ENCODE measurements at regions not wholly inside any gene's neighbourhood (a gene's known extent, or its start where the extent isn't known, plus 50 kb on each side); places are given as distances from the start of the nearest gene placed in this dataset.

GRCh38 chr11:119789766-119790407, 60.9 kb upstream of the NECTIN1 start:
- H3K9me3 ChIP-seq (ENCODE audit: low read length), result no peaks in the 10 kb centered on the region
- H3F3A ChIP-seq (ENCODE audit: insufficient read depth, low read length, poor library complexity, severe bottlenecking), result no peaks in the 10 kb centered on the region
- H3K9me2 ChIP-seq (ENCODE audit: insufficient read depth, low read length), result no peaks in the 10 kb centered on the region
- H3K9ac ChIP-seq (ENCODE audit: low read length), result no peak overlapping the region
- no peaks in the 10 kb centered on the region for H3K79me2 ChIP-seq (replicated peaks; ENCODE audit: insufficient read depth, low read length)
- H3K27me3 ChIP-seq (ENCODE audit: insufficient read depth, low read depth, low read length), result peaks cover 13% of the 10 kb centered on the region
- TF ChIP-seq EZH2 (IDR thresholded peaks at IDR 0.05; ENCODE audit: borderline replicate concordance, insufficient read depth, low read length, poor library complexity, severe bottlenecking), result no peak
- TF ChIP-seq RAD21 (conservative IDR thresholded peaks at IDR 0.05), result no peak
- no peak for TF ChIP-seq REST (IDR thresholded peaks at IDR 0.05; ENCODE audit: borderline replicate concordance)
- TF ChIP-seq SMC3 (conservative IDR thresholded peaks at IDR 0.05; ENCODE audit: poor library complexity), result no peak
- no peak for TF ChIP-seq POLR2AphosphoS5 (IDR thresholded peaks at IDR 0.05)
- TF ChIP-seq TAF1 (IDR thresholded peaks at IDR 0.05; ENCODE audit: low read depth), result no peak
- TF ChIP-seq MXI1 (conservative IDR thresholded peaks at IDR 0.05; ENCODE audit: poor library complexity, severe bottlenecking), result no peak
- H2AFZ ChIP-seq (ENCODE audit: low read depth, low read length), result no peak overlapping the region
- no peak overlapping the region for H3K4me2 ChIP-seq (ENCODE audit: low read length)
- H3K4me3 ChIP-seq (ENCODE audit: low read length), result no peak overlapping the region
- no peaks in the 10 kb centered on the region for H4K20me1 ChIP-seq (ENCODE audit: insufficient read depth)
- no peaks in the 10 kb centered on the region for H3K36me3 ChIP-seq (ENCODE audit: insufficient read depth, low read length)
- H3K27ac ChIP-seq (ENCODE audit: low read length), result no peak overlapping the region

GRCh38 chr11:119788911-119789560, 60.0 kb upstream of the NECTIN1 start:
- H3K27me3 ChIP-seq (ENCODE audit: insufficient read depth, low read depth, low read length), result peaks cover 7% of the 10 kb centered on the region
- no peak overlapping the region for H3K9ac ChIP-seq (ENCODE audit: low read length)
- H3K27ac ChIP-seq (ENCODE audit: low read length), result no peak overlapping the region
- no peak overlapping the region for H3K4me3 ChIP-seq (ENCODE audit: low read length)
- H3K9me3 ChIP-seq (ENCODE audit: low read length), result no peaks in the 10 kb centered on the region
- H3K79me2 ChIP-seq (replicated peaks; ENCODE audit: insufficient read depth, low read length), result no peaks in the 10 kb centered on the region
- TF ChIP-seq TAF1 (IDR thresholded peaks at IDR 0.05; ENCODE audit: low read depth) (no peak), RAD21 (conservative IDR thresholded peaks at IDR 0.05) (no peak), REST (IDR thresholded peaks at IDR 0.05; ENCODE audit: borderline replicate concordance) (no peak), EZH2 (IDR thresholded peaks at IDR 0.05; ENCODE audit: borderline replicate concordance, insufficient read depth, low read length, poor library complexity, severe bottlenecking) (no peak), POLR2AphosphoS5 (IDR thresholded peaks at IDR 0.05) (no peak), SMC3 (conservative IDR thresholded peaks at IDR 0.05; ENCODE audit: poor library complexity) (no peak), EP300 (conservative IDR thresholded peaks at IDR 0.05; ENCODE audit: poor library complexity, severe bottlenecking) (no peak), CTCF (IDR thresholded peaks at IDR 0.05; ENCODE audit: poor library complexity, severe bottlenecking) (no peak), MXI1 (conservative IDR thresholded peaks at IDR 0.05; ENCODE audit: poor library complexity, severe bottlenecking) (no peak)
- no peaks in the 10 kb centered on the region for H3K36me3 ChIP-seq (ENCODE audit: insufficient read depth, low read length)
- no peaks in the 10 kb centered on the region for H3K9me2 ChIP-seq (ENCODE audit: insufficient read depth, low read length)
- no peaks in the 10 kb centered on the region for H3F3A ChIP-seq (ENCODE audit: insufficient read depth, low read length, poor library complexity, severe bottlenecking)
- H3K4me2 ChIP-seq (ENCODE audit: low read length), result no peak overlapping the region
- no peak overlapping the region for H2AFZ ChIP-seq (ENCODE audit: low read depth, low read length)
- H4K20me1 ChIP-seq (ENCODE audit: insufficient read depth), result no peaks in the 10 kb centered on the region
